22Rv1 (cell line): ENCODE measurements at regions not wholly inside any gene's neighbourhood (a gene's known extent, or its start where the extent isn't known, plus 50 kb on each side); places are given as distances from the start of the nearest gene placed in this dataset.

Experiments used
- H3K27ac ChIP-seq: fragments of 450-650 bp; 2 replicates; pipeline ENCODE4 v1.5.1; 2017
- CTCF ChIP-seq: fragments of 450-650 bp; IDR thresholded peaks from 2 replicates; pipeline ENCODE4 v1.5.1; 2017; ENCODE audit warnings: mild to moderate bottlenecking
- ZFX ChIP-seq: fragments of 450-650 bp; IDR thresholded peaks from 2 replicates; pipeline ENCODE4 v1.6.1; 2017; ENCODE audit warnings: antibody characterized with exemption, borderline replicate concordance

- no peak for TF ChIP-seq ZFX
- TF ChIP-seq CTCF: no peak
- no peak overlapping the region for H3K27ac ChIP-seq
These were observed 714.1 kb upstream of the ADAMTS5 start for GRCh38 chr21:27681038-27681437.

GRCh38 chr21:27680181-27680580 is 713.3 kb upstream of the ADAMTS5 start:
- no peak for TF ChIP-seq CTCF
- no peak for TF ChIP-seq ZFX
- no peak overlapping the region for H3K27ac ChIP-seq

GRCh38 chr21:27678511-27678910 is 711.6 kb upstream of the ADAMTS5 start:
- no peak for TF ChIP-seq ZFX
- no peak for TF ChIP-seq CTCF
- H3K27ac ChIP-seq: no peak overlapping the region

GRCh38 chr21:27677546-27677945 is 710.7 kb upstream of the ADAMTS5 start:
- no peak overlapping the region for H3K27ac ChIP-seq
- TF ChIP-seq CTCF (no peak), ZFX (no peak)

DNA sequence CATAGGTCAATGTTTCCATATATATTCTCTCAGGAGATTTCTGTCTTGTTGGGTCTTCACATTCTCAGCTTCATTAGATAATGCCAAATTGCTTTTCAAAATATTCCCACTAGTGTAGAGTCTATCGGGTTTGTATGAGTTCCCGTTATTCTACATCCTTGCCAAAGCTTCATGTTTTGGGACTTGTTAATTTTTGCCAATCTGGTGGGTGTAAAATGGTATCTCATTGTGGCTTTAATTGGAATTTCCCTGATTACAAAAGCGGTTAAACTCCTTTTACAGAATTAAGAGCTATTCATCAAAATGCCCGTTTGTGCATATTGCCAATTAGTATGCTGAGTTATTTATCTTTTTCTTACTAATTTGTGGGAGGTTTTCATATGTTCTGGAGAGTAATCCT is 708.4 kb upstream of the ADAMTS5 start:
- TF ChIP-seq ZFX (no peak), CTCF (no peak)
- H3K27ac ChIP-seq: no peak overlapping the region

DNA sequence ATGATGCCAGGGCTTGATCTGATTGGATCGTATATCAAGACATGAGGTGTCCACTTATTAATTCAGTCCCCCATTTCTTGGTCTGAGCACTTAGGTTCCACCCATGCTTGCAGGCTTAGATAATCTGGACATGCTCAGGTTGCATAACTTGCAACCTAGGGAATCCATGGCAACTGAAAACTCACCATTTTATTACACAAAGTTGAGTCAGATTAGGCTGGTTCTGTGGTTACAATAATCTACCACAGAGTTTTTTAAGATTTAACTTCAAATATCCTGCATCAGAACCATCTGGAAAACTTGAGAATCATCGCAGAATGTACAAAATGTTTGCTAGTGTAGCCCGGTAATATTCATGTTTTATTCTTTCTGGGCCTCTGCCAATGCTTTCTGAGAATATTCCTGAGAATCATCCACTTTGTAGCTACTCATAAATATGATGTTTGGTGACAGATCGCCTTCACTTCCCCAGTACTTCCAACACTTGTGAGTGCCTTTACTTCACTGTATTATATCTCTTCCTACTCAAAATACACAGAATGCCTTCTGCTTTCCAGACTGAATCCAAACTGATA is 707.2 kb upstream of the ADAMTS5 start:
- TF ChIP-seq ZFX: no peak
- no peak overlapping the region for H3K27ac ChIP-seq

DNA sequence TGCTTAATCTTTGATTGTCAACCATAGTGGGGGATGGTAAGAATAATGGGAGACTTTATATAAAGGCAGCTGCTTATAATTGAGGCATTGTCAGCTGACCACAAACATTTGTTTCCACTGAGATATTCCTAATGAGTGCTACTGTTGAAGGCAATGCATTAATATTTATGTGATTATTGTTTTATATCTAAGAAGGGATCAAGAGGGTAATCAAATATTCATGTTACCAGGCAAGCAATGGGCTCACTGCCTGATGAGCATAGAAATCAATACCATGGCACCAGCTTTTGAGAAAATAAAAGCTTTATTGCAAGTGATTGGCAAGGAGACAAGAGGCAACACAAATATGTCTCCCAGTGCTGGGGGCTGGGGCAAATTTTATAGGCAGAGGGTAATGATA is 706.7 kb upstream of the ADAMTS5 start:
- TF ChIP-seq CTCF: no peak
- TF ChIP-seq ZFX: no peak
- H3K27ac ChIP-seq: no peak overlapping the region

- no peak for TF ChIP-seq ZFX
- no peak for TF ChIP-seq CTCF
- H3K27ac ChIP-seq: no peak overlapping the region
These were observed 704.3 kb upstream of the ADAMTS5 start for GRCh38 chr21:27671207-27671606.
